ENCODE measurements at regions not wholly inside any gene's neighbourhood (a gene's known extent, or its start where the extent isn't known, plus 50 kb on each side); places are given as distances from the start of the nearest gene placed in this dataset.

GRCh38 chr16:51389881-51390280 lies 238.8 kb upstream of the SALL1 start:
- dilution Hi-C loops (cut with HindIII; ENCODE audit: low sequenced_read_pairs, unreplicated experiment) = no loop called here

More at GRCh38 chr16:51389881-51390280, 238.8 kb upstream of the SALL1 start:
- WGBS, 2 experiments (ENCODE audit: extremely low coverage in 2 of 2, insufficient read length in 1 of 2) = no CpG with 5 or more reads among the region's 1 CpG
- no peak overlapping the region for H3K56ac ChIP-seq (ENCODE audit: extremely low read depth, insufficient read depth, low read length)
- no peak overlapping the region for H2BK5ac ChIP-seq (ENCODE audit: low read depth, low read length, poor library complexity, severe bottlenecking)
- DNase-seq (no peak), ATAC-seq (ENCODE audit: low read depth) (no peak)
- intact Hi-C loops (cut with micrococcal nuclease) = loop anchor here (10.0 kb wide), 1 partner anchor 235 kb away; the partner anchor contains the start of gene SALL1
- H2BK120ac ChIP-seq (ENCODE audit: low read depth, low read length) = no peak overlapping the region
- H3K36me3 ChIP-seq (ENCODE audit: control insufficient read depth, insufficient read depth, low read length) = no peaks in the 10 kb centered on the region
- no peak overlapping the region for H2AK5ac ChIP-seq (ENCODE audit: low read depth, low read length)
- no peak overlapping the region for H3K4me3 ChIP-seq (ENCODE audit: insufficient read depth, low read depth, low read length)
- TF ChIP-seq FOS (IDR thresholded peaks at IDR 0.05; ENCODE audit: low read depth, low read length) (no peak), CTCF (conservative IDR thresholded peaks at IDR 0.05; ENCODE audit: low read depth, low read length) (no peak), RAD21 (IDR thresholded peaks at IDR 0.05; ENCODE audit: low read length) (no peak), POLR2A (IDR thresholded peaks at IDR 0.05; ENCODE audit: low read depth, low read length) (no peak), CHD1 (IDR thresholded peaks at IDR 0.05; ENCODE audit: low read depth, low read length) (no peak), MAZ (IDR thresholded peaks at IDR 0.05; ENCODE audit: borderline replicate concordance, low read depth, low read length) (no peak), RFX5 (IDR thresholded peaks at IDR 0.05; ENCODE audit: low read depth, low read length) (no peak), ELK1 (IDR thresholded peaks at IDR 0.05; ENCODE audit: borderline replicate concordance, low read depth, low read length) (no peak), CEBPB (IDR thresholded peaks at IDR 0.05; ENCODE audit: low read depth, low read length) (no peak)
- TF ChIP-seq, protein P1, sequence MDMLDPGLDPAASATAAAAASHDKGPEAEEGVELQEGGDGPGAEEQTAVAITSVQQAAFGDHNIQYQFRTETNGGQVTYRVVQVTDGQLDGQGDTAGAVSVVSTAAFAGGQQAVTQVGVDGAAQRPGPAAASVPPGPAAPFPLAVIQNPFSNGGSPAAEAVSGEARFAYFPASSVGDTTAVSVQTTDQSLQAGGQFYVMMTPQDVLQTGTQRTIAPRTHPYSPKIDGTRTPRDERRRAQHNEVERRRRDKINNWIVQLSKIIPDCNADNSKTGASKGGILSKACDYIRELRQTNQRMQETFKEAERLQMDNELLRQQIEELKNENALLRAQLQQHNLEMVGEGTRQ (IDR thresholded peaks at IDR 0.05; ENCODE audit: low read depth, low read length) = no peak
- H3K4me2 ChIP-seq (ENCODE audit: low read depth, low read length) = no peak overlapping the region
- no peak overlapping the region for H3K14ac ChIP-seq (replicated peaks; ENCODE audit: low read depth, low read length)
- H4K5ac ChIP-seq (ENCODE audit: low read depth, low read length) = no peak overlapping the region
- no peak overlapping the region for H2AFZ ChIP-seq (replicated peaks; ENCODE audit: low read length, poor library complexity)
- in situ Hi-C loops (cut with MboI; ENCODE audit: low sequenced_read_pairs) = no loop called here
- no peak overlapping the region for H3K23ac ChIP-seq (ENCODE audit: low read depth, low read length)
- H4K20me1 ChIP-seq (ENCODE audit: insufficient read depth, low read length) = no peaks in the 10 kb centered on the region
- H3K9ac ChIP-seq (ENCODE audit: low read depth, low read length) = no peak overlapping the region
- CTCF ChIA-PET = interaction anchor here (0.7 kb wide), 1 partner anchor 45 kb away, joined by 3 read pairs; no protein-coding TSS in a partner anchor
- no peak overlapping the region for H3K4ac ChIP-seq (ENCODE audit: low read depth, low read length)
- POLR2A ChIA-PET (ENCODE audit: unreplicated experiment) = no interaction called here
- no peak overlapping the region for H2BK20ac ChIP-seq (ENCODE audit: low read depth, low read length)
- no peaks in the 10 kb centered on the region for H3K79me1 ChIP-seq (ENCODE audit: low read depth in 1 of 2, low read length in 2 of 2)
- H3K27ac ChIP-seq (ENCODE audit: insufficient read depth, low read length) = no peak overlapping the region
- H3K9me3 ChIP-seq (ENCODE audit: control insufficient read depth, insufficient read depth, low read length) = peaks cover 2% of the 10 kb centered on the region; the same call in 1 of the 2 replicates
- H3K18ac ChIP-seq (ENCODE audit: low read depth, low read length) = no peak overlapping the region
- H2AK9ac ChIP-seq (replicated peaks; ENCODE audit: low read depth, low read length, poor library complexity) = no peak overlapping the region
- no peak overlapping the region for H2BK15ac ChIP-seq (ENCODE audit: low read depth, low read length)
- H4K8ac ChIP-seq (ENCODE audit: low read depth in 2 of 2, low read length in 2 of 2) = no peak overlapping the region
- BruUV-seq (replicated peaks) = no TSS peak
- no peak overlapping the region for H4K91ac ChIP-seq (ENCODE audit: insufficient read depth, low read depth, low read length)
- peaks cover 7% of the 10 kb centered on the region; the same call in 1 of the 2 replicates for H3K4me1 ChIP-seq (ENCODE audit: control insufficient read depth, insufficient read depth, low read length)
- H3K9me1 ChIP-seq (ENCODE audit: insufficient read depth, low read length) = peaks cover 2% of the 10 kb centered on the region
- H3K27me3 ChIP-seq (ENCODE audit: control insufficient read depth, insufficient read depth, low read length) = no peaks in the 10 kb centered on the region

Data from IMR-90 (cell line).